Right lobe of liver (tissue), 4 donors: ENCODE measurements at regions not wholly inside any gene's neighbourhood (a gene's known extent, or its start where the extent isn't known, plus 50 kb on each side); places are given as distances from the start of the nearest gene placed in this dataset.

Experiments used
- POLR2A ChIP-seq: fragments of 450-650 bp; IDR thresholded peaks from one replicate; pipeline ENCODE4 v1.6.1; 2017; ENCODE audit warnings: antibody characterized with exemption, mild to moderate bottlenecking
- TF ChIP-seq, protein P1 (sequence below), 4 donors: fragments of 200-600 bp in 3 of 4; fragments of 450-650 bp in 1 of 4; IDR thresholded peaks; one replicate each; pipeline versions ENCODE4 v1.5.1 to v1.8.0; 2016 to 2022; ENCODE audit warnings: antibody characterized with exemption in 4 of 4, mild to moderate bottlenecking in 2 of 4
- donor health status: DM: no; HTN: no; CAD: no.
- donor health status: DM: no; HTN: no; CAD: no.
- donor health status: DM: no; HTN: yes; CAD: no.

DNA sequence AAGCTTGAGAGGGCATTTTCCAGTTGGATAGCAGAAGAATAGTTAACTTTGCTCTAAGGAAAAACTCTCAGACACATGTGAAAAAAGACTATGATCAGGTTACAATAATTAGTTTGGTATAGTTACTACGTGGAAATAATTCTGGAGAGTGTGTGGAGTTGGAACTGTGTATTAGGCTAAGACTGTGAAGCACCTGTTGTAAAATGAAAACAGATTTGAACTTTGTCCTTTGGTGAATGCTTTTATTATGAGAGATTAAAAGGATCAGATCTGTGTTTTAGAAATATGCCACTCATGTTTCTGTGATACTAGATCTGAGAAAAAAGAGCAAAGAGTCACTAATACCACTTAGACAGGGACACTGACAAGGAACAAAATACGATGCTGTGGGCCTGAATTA lies 807.5 kb upstream of the ATXN8OS start:
- TF ChIP-seq, protein P1, sequence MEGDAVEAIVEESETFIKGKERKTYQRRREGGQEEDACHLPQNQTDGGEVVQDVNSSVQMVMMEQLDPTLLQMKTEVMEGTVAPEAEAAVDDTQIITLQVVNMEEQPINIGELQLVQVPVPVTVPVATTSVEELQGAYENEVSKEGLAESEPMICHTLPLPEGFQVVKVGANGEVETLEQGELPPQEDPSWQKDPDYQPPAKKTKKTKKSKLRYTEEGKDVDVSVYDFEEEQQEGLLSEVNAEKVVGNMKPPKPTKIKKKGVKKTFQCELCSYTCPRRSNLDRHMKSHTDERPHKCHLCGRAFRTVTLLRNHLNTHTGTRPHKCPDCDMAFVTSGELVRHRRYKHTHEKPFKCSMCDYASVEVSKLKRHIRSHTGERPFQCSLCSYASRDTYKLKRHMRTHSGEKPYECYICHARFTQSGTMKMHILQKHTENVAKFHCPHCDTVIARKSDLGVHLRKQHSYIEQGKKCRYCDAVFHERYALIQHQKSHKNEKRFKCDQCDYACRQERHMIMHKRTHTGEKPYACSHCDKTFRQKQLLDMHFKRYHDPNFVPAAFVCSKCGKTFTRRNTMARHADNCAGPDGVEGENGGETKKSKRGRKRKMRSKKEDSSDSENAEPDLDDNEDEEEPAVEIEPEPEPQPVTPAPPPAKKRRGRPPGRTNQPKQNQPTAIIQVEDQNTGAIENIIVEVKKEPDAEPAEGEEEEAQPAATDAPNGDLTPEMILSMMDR (IDR thresholded peaks at IDR 0.05) = no peak
- TF ChIP-seq POLR2A = no peak
